GM21381 (cell line): ENCODE measurements at regions not wholly inside any gene's neighbourhood (a gene's known extent, or its start where the extent isn't known, plus 50 kb on each side); places are given as distances from the start of the nearest gene placed in this dataset.
"Not testable (repeated sequence)": the region's sequence is repeated elsewhere in the genome, so short reads cannot be mapped to it uniquely, and the experiment has no call there.

Source experiments
- ATAC-seq: cut with Tn5 transposase; IDR thresholded peaks from one replicate; pipeline ENCODE4 v1.9.1; 2021; ENCODE audit warnings: mild to moderate bottlenecking, moderate library complexity; ENCODE audit not compliant: unreplicated experiment

- no peak for ATAC-seq
Measured at GRCh38 chr9:106779796-106780195, 83.2 kb upstream of the ZNF462 start.

GRCh38 chr9:106783121-106783520, 79.8 kb upstream of the ZNF462 start:
- no peak for ATAC-seq

GRCh38 chr9:106784076-106784475, 78.9 kb upstream of the ZNF462 start:
- ATAC-seq: no peak

- ATAC-seq: no peak
Measured at GRCh38 chr9:106785200-106785599, 77.8 kb upstream of the ZNF462 start.

GRCh38 chr9:106788021-106788420, 74.9 kb upstream of the ZNF462 start:
- not testable (repeated sequence) for ATAC-seq

- ATAC-seq: no peak
Measured at GRCh38 chr9:106795031-106795430, 67.9 kb upstream of the ZNF462 start.

GRCh38 chr9:106796771-106797170, 66.2 kb upstream of the ZNF462 start:
- no peak for ATAC-seq

- no peak for ATAC-seq
Measured at GRCh38 chr9:106797299-106797698, 65.7 kb upstream of the ZNF462 start.

- ATAC-seq: no peak
Measured at GRCh38 chr9:106798016-106798799, 64.8 kb upstream of the ZNF462 start.

GRCh38 chr9:106799152-106799551, 63.8 kb upstream of the ZNF462 start:
- ATAC-seq: no peak

- no peak for ATAC-seq
Measured at GRCh38 chr9:106800701-106801270, 62.2 kb upstream of the ZNF462 start.

- no peak for ATAC-seq
Measured at GRCh38 chr9:106801816-106802215, 61.1 kb upstream of the ZNF462 start.
